ENCODE measurements at regions not wholly inside any gene's neighbourhood (a gene's known extent, or its start where the extent isn't known, plus 50 kb on each side); places are given as distances from the start of the nearest gene placed in this dataset.
"Not testable (repeated sequence)": the region's sequence is repeated elsewhere in the genome, so short reads cannot be mapped to it uniquely, and the experiment has no call there.

DNA sequence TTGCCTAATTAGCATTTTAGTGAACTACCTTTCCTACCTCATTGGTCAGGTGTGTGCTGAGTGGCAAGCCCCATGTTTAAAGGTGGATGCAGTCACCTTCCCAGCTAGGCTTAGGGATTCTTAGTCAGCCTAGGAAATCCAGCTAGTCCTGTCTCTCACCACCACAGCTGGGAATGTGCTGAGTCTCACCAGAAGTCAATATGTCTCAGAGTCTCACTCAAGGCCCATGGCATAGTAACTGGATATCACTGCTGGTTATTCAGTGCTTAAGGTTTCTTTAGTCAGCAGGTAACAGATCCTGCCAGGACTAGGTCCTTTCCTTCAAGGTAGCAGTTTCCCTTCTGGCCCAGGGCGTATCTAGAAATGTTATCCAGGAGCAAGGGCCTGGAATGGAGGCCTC lies 136.5 kb downstream of the COX18 start:
- intact Hi-C loops (cut with DNase I), result no loop called here
- FAIRE-seq, result no peak
- Histone ChIP-seq H3K36me3 (ENCODE audit: control insufficient read depth in 2 of 3, insufficient read depth in 3 of 3, low read length in 3 of 3) (no peaks in the 10 kb centered on the region), H3K4me1 (ENCODE audit: control insufficient read depth in 2 of 3, insufficient read depth in 2 of 3, low read depth in 1 of 3, low read length in 3 of 3) (no peaks in the 10 kb centered on the region), H3K9ac (ENCODE audit: low read length in 3 of 3) (no peak overlapping the region), H3K4me3 (ENCODE audit: low read length in 3 of 3) (no peak overlapping the region), H3K27me3 (ENCODE audit: control insufficient read depth, insufficient read depth, low read length) (no peaks in the 10 kb centered on the region), H3K27ac (ENCODE audit: low read depth in 2 of 2, low read length in 2 of 2) (no peak overlapping the region), H3K9me3 (ENCODE audit: control insufficient read depth in 2 of 3, insufficient read depth in 1 of 3, low read length in 3 of 3) (no peaks in the 10 kb centered on the region)
- no peak for DNase-seq
- TF ChIP-seq, protein P1, sequence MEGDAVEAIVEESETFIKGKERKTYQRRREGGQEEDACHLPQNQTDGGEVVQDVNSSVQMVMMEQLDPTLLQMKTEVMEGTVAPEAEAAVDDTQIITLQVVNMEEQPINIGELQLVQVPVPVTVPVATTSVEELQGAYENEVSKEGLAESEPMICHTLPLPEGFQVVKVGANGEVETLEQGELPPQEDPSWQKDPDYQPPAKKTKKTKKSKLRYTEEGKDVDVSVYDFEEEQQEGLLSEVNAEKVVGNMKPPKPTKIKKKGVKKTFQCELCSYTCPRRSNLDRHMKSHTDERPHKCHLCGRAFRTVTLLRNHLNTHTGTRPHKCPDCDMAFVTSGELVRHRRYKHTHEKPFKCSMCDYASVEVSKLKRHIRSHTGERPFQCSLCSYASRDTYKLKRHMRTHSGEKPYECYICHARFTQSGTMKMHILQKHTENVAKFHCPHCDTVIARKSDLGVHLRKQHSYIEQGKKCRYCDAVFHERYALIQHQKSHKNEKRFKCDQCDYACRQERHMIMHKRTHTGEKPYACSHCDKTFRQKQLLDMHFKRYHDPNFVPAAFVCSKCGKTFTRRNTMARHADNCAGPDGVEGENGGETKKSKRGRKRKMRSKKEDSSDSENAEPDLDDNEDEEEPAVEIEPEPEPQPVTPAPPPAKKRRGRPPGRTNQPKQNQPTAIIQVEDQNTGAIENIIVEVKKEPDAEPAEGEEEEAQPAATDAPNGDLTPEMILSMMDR (IDR thresholded peaks at IDR 0.05; ENCODE audit: borderline replicate concordance, extremely low read depth, insufficient read depth), result no peak

- no peak overlapping the region for H3K27ac ChIP-seq (ENCODE audit: low read depth in 2 of 2, low read length in 2 of 2)
- FAIRE-seq, result no peak
- H3K27me3 ChIP-seq (ENCODE audit: control insufficient read depth, insufficient read depth, low read length), result no peaks in the 10 kb centered on the region
- H3K36me3 ChIP-seq (ENCODE audit: control insufficient read depth in 2 of 3, insufficient read depth in 3 of 3, low read length in 3 of 3), result no peaks in the 10 kb centered on the region
- no peak for DNase-seq
- H3K4me1 ChIP-seq (ENCODE audit: control insufficient read depth in 2 of 3, insufficient read depth in 2 of 3, low read depth in 1 of 3, low read length in 3 of 3), result no peaks in the 10 kb centered on the region
- no peak overlapping the region for H3K4me3 ChIP-seq (ENCODE audit: low read length in 3 of 3)
- no peak overlapping the region for H3K9ac ChIP-seq (ENCODE audit: low read length in 3 of 3)
- no peaks in the 10 kb centered on the region for H3K9me3 ChIP-seq (ENCODE audit: control insufficient read depth in 2 of 3, insufficient read depth in 1 of 3, low read length in 3 of 3)
- TF ChIP-seq, protein P1 (IDR thresholded peaks at IDR 0.05; ENCODE audit: borderline replicate concordance, extremely low read depth, insufficient read depth), result no peak
- intact Hi-C loops (cut with DNase I), result no loop called here
These were observed 138.2 kb downstream of the COX18 start for GRCh38 chr4:72931346-72931745.

GRCh38 chr4:72929596-72930274 lies 139.8 kb downstream of the COX18 start:
- H3K4me3 ChIP-seq (ENCODE audit: low read length in 3 of 3); H3K9ac ChIP-seq (ENCODE audit: low read length in 3 of 3); H3K36me3 ChIP-seq (ENCODE audit: control insufficient read depth in 2 of 3, insufficient read depth in 3 of 3, low read length in 3 of 3); DNase-seq; H3K4me1 ChIP-seq (ENCODE audit: control insufficient read depth in 2 of 3, insufficient read depth in 2 of 3, low read depth in 1 of 3, low read length in 3 of 3); H3K27ac ChIP-seq (ENCODE audit: low read depth in 2 of 2, low read length in 2 of 2); H3K27me3 ChIP-seq (ENCODE audit: control insufficient read depth, insufficient read depth, low read length); intact Hi-C loops (cut with DNase I); FAIRE-seq; H3K9me3 ChIP-seq (ENCODE audit: control insufficient read depth in 2 of 3, insufficient read depth in 1 of 3, low read length in 3 of 3): not testable (repeated sequence)

GRCh38 chr4:72924814-72925213 lies 144.7 kb downstream of the COX18 start:
- no peak overlapping the region for H3K27ac ChIP-seq (ENCODE audit: low read depth in 2 of 2, low read length in 2 of 2)
- no peaks in the 10 kb centered on the region for H3K36me3 ChIP-seq (ENCODE audit: control insufficient read depth in 2 of 3, insufficient read depth in 3 of 3, low read length in 3 of 3)
- H3K4me3 ChIP-seq (ENCODE audit: low read length in 3 of 3), result no peak overlapping the region
- H3K4me1 ChIP-seq (ENCODE audit: control insufficient read depth in 2 of 3, insufficient read depth in 2 of 3, low read depth in 1 of 3, low read length in 3 of 3), result no peaks in the 10 kb centered on the region
- no peak overlapping the region for H3K9ac ChIP-seq (ENCODE audit: low read length in 3 of 3)
- H3K9me3 ChIP-seq (ENCODE audit: control insufficient read depth in 2 of 3, insufficient read depth in 1 of 3, low read length in 3 of 3), result no peaks in the 10 kb centered on the region
- DNase-seq, result no peak
- TF ChIP-seq, protein P1 (IDR thresholded peaks at IDR 0.05; ENCODE audit: borderline replicate concordance, extremely low read depth, insufficient read depth), result no peak
- no peak for FAIRE-seq
- intact Hi-C loops (cut with DNase I), result no loop called here
- H3K27me3 ChIP-seq (ENCODE audit: control insufficient read depth, insufficient read depth, low read length), result no peaks in the 10 kb centered on the region
